ENCODE measurements at regions not wholly inside any gene's neighbourhood (a gene's known extent, or its start where the extent isn't known, plus 50 kb on each side); places are given as distances from the start of the nearest gene placed in this dataset.

DNA sequence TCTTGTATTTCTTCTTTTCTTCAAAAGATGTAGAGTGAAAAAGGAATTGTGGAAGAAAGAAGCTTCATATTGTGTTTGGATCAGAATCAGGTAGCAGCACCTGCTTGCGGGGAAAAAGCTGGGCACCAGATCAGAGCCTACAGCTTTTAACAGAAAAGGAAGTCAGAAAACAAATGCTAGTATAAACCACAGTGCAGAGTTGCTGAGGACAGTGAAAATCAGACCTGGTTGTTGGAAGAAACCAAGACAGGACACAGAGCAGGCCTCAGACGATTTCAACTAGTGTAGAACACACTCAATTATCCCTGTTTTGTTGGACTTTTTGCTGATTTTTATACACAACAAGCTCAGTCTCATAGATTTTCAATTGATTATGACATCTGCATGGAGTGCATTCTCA lies 221.4 kb downstream of the PTN start:
- TF ChIP-seq, protein P1, sequence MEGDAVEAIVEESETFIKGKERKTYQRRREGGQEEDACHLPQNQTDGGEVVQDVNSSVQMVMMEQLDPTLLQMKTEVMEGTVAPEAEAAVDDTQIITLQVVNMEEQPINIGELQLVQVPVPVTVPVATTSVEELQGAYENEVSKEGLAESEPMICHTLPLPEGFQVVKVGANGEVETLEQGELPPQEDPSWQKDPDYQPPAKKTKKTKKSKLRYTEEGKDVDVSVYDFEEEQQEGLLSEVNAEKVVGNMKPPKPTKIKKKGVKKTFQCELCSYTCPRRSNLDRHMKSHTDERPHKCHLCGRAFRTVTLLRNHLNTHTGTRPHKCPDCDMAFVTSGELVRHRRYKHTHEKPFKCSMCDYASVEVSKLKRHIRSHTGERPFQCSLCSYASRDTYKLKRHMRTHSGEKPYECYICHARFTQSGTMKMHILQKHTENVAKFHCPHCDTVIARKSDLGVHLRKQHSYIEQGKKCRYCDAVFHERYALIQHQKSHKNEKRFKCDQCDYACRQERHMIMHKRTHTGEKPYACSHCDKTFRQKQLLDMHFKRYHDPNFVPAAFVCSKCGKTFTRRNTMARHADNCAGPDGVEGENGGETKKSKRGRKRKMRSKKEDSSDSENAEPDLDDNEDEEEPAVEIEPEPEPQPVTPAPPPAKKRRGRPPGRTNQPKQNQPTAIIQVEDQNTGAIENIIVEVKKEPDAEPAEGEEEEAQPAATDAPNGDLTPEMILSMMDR (conservative IDR thresholded peaks at IDR 0.05): no peak
- no peak for TF ChIP-seq EZH2 (IDR thresholded peaks at IDR 0.05; ENCODE audit: low read depth)
